ENCODE measurements at regions not wholly inside any gene's neighbourhood (a gene's known extent, or its start where the extent isn't known, plus 50 kb on each side); places are given as distances from the start of the nearest gene placed in this dataset.
A peak's percentile ranks its signal among the peaks of the same experiment; 100 is the strongest.

- no peak for DNase-seq
Observed at GRCh38 chr3:104549099-104549714, 817.5 kb upstream of the ALCAM start.

- no peak for DNase-seq
Observed at GRCh38 chr3:104553121-104553520, 813.6 kb upstream of the ALCAM start.

- DNase-seq: no peak
Observed at GRCh38 chr3:104554425-104554824, 812.3 kb upstream of the ALCAM start.

GRCh38 chr3:104555728-104556127 lies 811.0 kb upstream of the ALCAM start:
- no peak for DNase-seq

- DNase-seq: no peak
Observed at GRCh38 chr3:104556372-104557078, 810.2 kb upstream of the ALCAM start.

GRCh38 chr3:104561324-104561723 lies 805.4 kb upstream of the ALCAM start:
- DNase-seq: no peak

- peak; percentile 10 for DNase-seq
Observed at GRCh38 chr3:104564045-104564643, 802.6 kb upstream of the ALCAM start.

GRCh38 chr3:104566054-104566453 lies 800.7 kb upstream of the ALCAM start:
- no peak for DNase-seq

GRCh38 chr3:104575634-104576033 lies 791.1 kb upstream of the ALCAM start:
- DNase-seq: no peak

GRCh38 chr3:104578558-104578957 lies 788.2 kb upstream of the ALCAM start:
- no peak for DNase-seq

GRCh38 chr3:104582092-104582491 lies 784.6 kb upstream of the ALCAM start:
- no peak for DNase-seq

- DNase-seq: no peak
Observed at GRCh38 chr3:104584682-104585081, 782.0 kb upstream of the ALCAM start.

GRCh38 chr3:104586344-104586743 lies 780.4 kb upstream of the ALCAM start:
- no peak for DNase-seq

- DNase-seq: no peak
Observed at GRCh38 chr3:104588442-104588841, 778.3 kb upstream of the ALCAM start.

GRCh38 chr3:104591776-104592175 lies 774.9 kb upstream of the ALCAM start:
- no peak for DNase-seq

- DNase-seq: no peak
Observed at GRCh38 chr3:104594491-104594890, 772.2 kb upstream of the ALCAM start.

GRCh38 chr3:104596054-104596453 lies 770.7 kb upstream of the ALCAM start:
- no peak for DNase-seq

- peak; percentile 34 for DNase-seq
Observed at GRCh38 chr3:104596551-104596950, 770.2 kb upstream of the ALCAM start.

- DNase-seq: no peak
Observed at GRCh38 chr3:104598848-104599511, 767.7 kb upstream of the ALCAM start.

- no peak for DNase-seq
Observed at GRCh38 chr3:104604326-104605010, 762.2 kb upstream of the ALCAM start.

- DNase-seq: no peak
Observed at GRCh38 chr3:104606812-104607211, 759.9 kb upstream of the ALCAM start.

- DNase-seq: no peak
Observed at GRCh38 chr3:104610730-104611652, 755.7 kb upstream of the ALCAM start.
